ENCODE measurements at regions not wholly inside any gene's neighbourhood (a gene's known extent, or its start where the extent isn't known, plus 50 kb on each side); places are given as distances from the start of the nearest gene placed in this dataset.
"Not testable (repeated sequence)": the region's sequence is repeated elsewhere in the genome, so short reads cannot be mapped to it uniquely, and the experiment has no call there.

GRCh38 chr4:137378821-137379220 is 153.5 kb downstream of the PCDH18 start:
- H3K27ac Mint-ChIP-seq, result no peak overlapping the region
- H3K4me1 Mint-ChIP-seq (ENCODE audit: low read depth in 2 of 2), result no peaks in the 10 kb centered on the region
- H3K36me3 Mint-ChIP-seq (ENCODE audit: insufficient read depth), result no peaks in the 10 kb centered on the region
- H3K9me3 Mint-ChIP-seq, result peaks cover 0 to 12% of the 10 kb centered on the region in 2 donors
- H3K27me3 Mint-ChIP-seq, result no peaks in the 10 kb centered on the region
- no peak overlapping the region for H3K4me3 Mint-ChIP-seq
- no peak for ATAC-seq (replicated peaks)
- DNase-seq, result no peak

- H3K27ac Mint-ChIP-seq, result no peak overlapping the region
- no peaks in the 10 kb centered on the region for H3K4me1 Mint-ChIP-seq (ENCODE audit: low read depth in 2 of 2)
- DNase-seq, result no peak
- peaks cover 0 to 16% of the 10 kb centered on the region in 2 donors for H3K9me3 Mint-ChIP-seq
- no peaks in the 10 kb centered on the region for H3K27me3 Mint-ChIP-seq
- no peaks in the 10 kb centered on the region for H3K36me3 Mint-ChIP-seq (ENCODE audit: insufficient read depth)
- ATAC-seq (replicated peaks), result no peak
- no peak overlapping the region for H3K4me3 Mint-ChIP-seq
These were observed 153.9 kb downstream of the PCDH18 start for GRCh38 chr4:137378393-137378792.

GRCh38 chr4:137376312-137376711 is 156.0 kb downstream of the PCDH18 start:
- no peaks in the 10 kb centered on the region for H3K27me3 Mint-ChIP-seq
- peaks cover 2 to 18% of the 10 kb centered on the region in 2 donors for H3K9me3 Mint-ChIP-seq
- no peak for DNase-seq
- no peaks in the 10 kb centered on the region for H3K4me1 Mint-ChIP-seq (ENCODE audit: low read depth in 2 of 2)
- no peak overlapping the region for H3K27ac Mint-ChIP-seq
- no peak for ATAC-seq (replicated peaks)
- H3K4me3 Mint-ChIP-seq, result no peak overlapping the region
- no peaks in the 10 kb centered on the region for H3K36me3 Mint-ChIP-seq (ENCODE audit: insufficient read depth)

- no peaks in the 10 kb centered on the region for H3K4me1 Mint-ChIP-seq (ENCODE audit: low read depth in 2 of 2)
- peaks cover 2 to 18% of the 10 kb centered on the region in 2 donors for H3K9me3 Mint-ChIP-seq
- H3K4me3 Mint-ChIP-seq, result no peak overlapping the region
- H3K27ac Mint-ChIP-seq, result no peak overlapping the region
- DNase-seq (no peak), ATAC-seq (replicated peaks) (no peak)
- H3K27me3 Mint-ChIP-seq, result no peaks in the 10 kb centered on the region
- no peaks in the 10 kb centered on the region for H3K36me3 Mint-ChIP-seq (ENCODE audit: insufficient read depth)
These were observed 157.0 kb downstream of the PCDH18 start for GRCh38 chr4:137375111-137375850.

- no peak for DNase-seq
- Mint-ChIP-seq H3K4me1 (ENCODE audit: low read depth in 2 of 2) (no peaks in the 10 kb centered on the region), H3K27me3 (no peaks in the 10 kb centered on the region), H3K4me3 (no peak overlapping the region), H3K36me3 (ENCODE audit: insufficient read depth) (no peaks in the 10 kb centered on the region), H3K27ac (no peak overlapping the region), H3K9me3 (peaks cover 5 to 19% of the 10 kb centered on the region in 2 donors)
- ATAC-seq (replicated peaks), result no peak
These were observed 161.6 kb downstream of the PCDH18 start for GRCh38 chr4:137370679-137371078.

GRCh38 chr4:137370206-137370633 is 162.1 kb downstream of the PCDH18 start:
- H3K27me3 Mint-ChIP-seq, result no peaks in the 10 kb centered on the region
- H3K9me3 Mint-ChIP-seq, result peaks cover 5 to 19% of the 10 kb centered on the region in 2 donors
- no peaks in the 10 kb centered on the region for H3K36me3 Mint-ChIP-seq (ENCODE audit: insufficient read depth)
- no peak overlapping the region for H3K27ac Mint-ChIP-seq
- ATAC-seq (replicated peaks) (no peak), DNase-seq (no peak)
- H3K4me3 Mint-ChIP-seq, result no peak overlapping the region
- no peaks in the 10 kb centered on the region for H3K4me1 Mint-ChIP-seq (ENCODE audit: low read depth in 2 of 2)

- H3K27ac Mint-ChIP-seq, result no peak overlapping the region
- DNase-seq (no peak), ATAC-seq (replicated peaks) (no peak)
- H3K4me1 Mint-ChIP-seq (ENCODE audit: low read depth in 2 of 2), result no peaks in the 10 kb centered on the region
- H3K36me3 Mint-ChIP-seq (ENCODE audit: insufficient read depth), result no peaks in the 10 kb centered on the region
- peaks cover 5 to 14% of the 10 kb centered on the region in 2 donors for H3K9me3 Mint-ChIP-seq
- H3K27me3 Mint-ChIP-seq, result no peaks in the 10 kb centered on the region
- no peak overlapping the region for H3K4me3 Mint-ChIP-seq
These were observed 164.7 kb downstream of the PCDH18 start for GRCh38 chr4:137367620-137368019.

- Mint-ChIP-seq H3K4me3 (no peak overlapping the region), H3K27me3 (no peaks in the 10 kb centered on the region), H3K36me3 (ENCODE audit: insufficient read depth) (no peaks in the 10 kb centered on the region), H3K4me1 (ENCODE audit: low read depth in 2 of 2) (no peaks in the 10 kb centered on the region), H3K9me3 (peaks cover 0 to 8% of the 10 kb centered on the region in 2 donors), H3K27ac (no peak overlapping the region)
- ATAC-seq (replicated peaks), result no peak
- no peak for DNase-seq
These were observed 168.8 kb downstream of the PCDH18 start for GRCh38 chr4:137363496-137363895.

GRCh38 chr4:137361756-137362470 is 170.4 kb downstream of the PCDH18 start:
- Mint-ChIP-seq H3K27ac (no peak overlapping the region), H3K4me1 (ENCODE audit: low read depth in 2 of 2) (no peaks in the 10 kb centered on the region), H3K27me3 (no peaks in the 10 kb centered on the region), H3K36me3 (ENCODE audit: insufficient read depth) (no peaks in the 10 kb centered on the region), H3K4me3 (no peak overlapping the region), H3K9me3 (peaks cover 0 to 8% of the 10 kb centered on the region in 2 donors)
- DNase-seq (no peak), ATAC-seq (replicated peaks) (no peak)

- ATAC-seq (replicated peaks), result no peak
- no peaks in the 10 kb centered on the region for H3K36me3 Mint-ChIP-seq (ENCODE audit: insufficient read depth)
- no peak overlapping the region for H3K4me3 Mint-ChIP-seq
- H3K4me1 Mint-ChIP-seq (ENCODE audit: low read depth in 2 of 2), result no peaks in the 10 kb centered on the region
- H3K27ac Mint-ChIP-seq, result no peak overlapping the region
- no peaks in the 10 kb centered on the region for H3K27me3 Mint-ChIP-seq
- DNase-seq, result no peak
- H3K9me3 Mint-ChIP-seq, result peaks cover 0 to 8% of the 10 kb centered on the region in 2 donors
These were observed 171.5 kb downstream of the PCDH18 start for GRCh38 chr4:137360761-137361160.

- no peak overlapping the region for H3K4me3 Mint-ChIP-seq
- ATAC-seq (replicated peaks) (no peak), DNase-seq (no peak)
- H3K36me3 Mint-ChIP-seq (ENCODE audit: insufficient read depth), result no peaks in the 10 kb centered on the region
- H3K4me1 Mint-ChIP-seq (ENCODE audit: low read depth in 2 of 2), result no peaks in the 10 kb centered on the region
- peaks cover 0 to 8% of the 10 kb centered on the region in 2 donors for H3K9me3 Mint-ChIP-seq
- no peak overlapping the region for H3K27ac Mint-ChIP-seq
- H3K27me3 Mint-ChIP-seq, result no peaks in the 10 kb centered on the region
These were observed 172.5 kb downstream of the PCDH18 start for GRCh38 chr4:137359691-137360315.

GRCh38 chr4:137354562-137354961 is 177.7 kb downstream of the PCDH18 start:
- not testable (repeated sequence) for H3K27me3 Mint-ChIP-seq; ATAC-seq (replicated peaks); H3K36me3 Mint-ChIP-seq (ENCODE audit: insufficient read depth); H3K4me1 Mint-ChIP-seq (ENCODE audit: low read depth in 2 of 2); H3K4me3 Mint-ChIP-seq; DNase-seq; H3K27ac Mint-ChIP-seq
- peaks cover 6 to 20% of the 10 kb centered on the region in 2 donors for H3K9me3 Mint-ChIP-seq

- no peaks in the 10 kb centered on the region for H3K36me3 Mint-ChIP-seq (ENCODE audit: insufficient read depth)
- no peak overlapping the region for H3K4me3 Mint-ChIP-seq
- no peak overlapping the region for H3K27ac Mint-ChIP-seq
- no peaks in the 10 kb centered on the region for H3K4me1 Mint-ChIP-seq (ENCODE audit: low read depth in 2 of 2)
- H3K9me3 Mint-ChIP-seq, result peaks cover 2 to 11% of the 10 kb centered on the region in 2 donors
- H3K27me3 Mint-ChIP-seq, result no peaks in the 10 kb centered on the region
- ATAC-seq (replicated peaks), result no peak
- no peak for DNase-seq
These were observed 184.9 kb downstream of the PCDH18 start for GRCh38 chr4:137347371-137347770.

- DNase-seq (no peak), ATAC-seq (replicated peaks) (no peak)
- no peaks in the 10 kb centered on the region for H3K9me3 Mint-ChIP-seq
- no peak overlapping the region for H3K4me3 Mint-ChIP-seq
- H3K36me3 Mint-ChIP-seq (ENCODE audit: insufficient read depth), result no peaks in the 10 kb centered on the region
- no peaks in the 10 kb centered on the region for H3K4me1 Mint-ChIP-seq (ENCODE audit: low read depth in 2 of 2)
- no peak overlapping the region for H3K27ac Mint-ChIP-seq
- H3K27me3 Mint-ChIP-seq, result no peaks in the 10 kb centered on the region
These were observed 186.7 kb downstream of the PCDH18 start for GRCh38 chr4:137345597-137345996.
